Natural killer cell (primary cell): ENCODE measurements at regions not wholly inside any gene's neighbourhood (a gene's known extent, or its start where the extent isn't known, plus 50 kb on each side); places are given as distances from the start of the nearest gene placed in this dataset.

Source experiments
- ATAC-seq, 3 donors: fragments of 150-1000 bp in 2 of 3; fragments of 200-7000 bp in 1 of 3; cut with Tn5 transposase; 1 replicate in 1 of 3; 2 replicates in 2 of 3; pipeline ENCODE4 v1.10.0; 2021; ENCODE audit warnings: mild to moderate bottlenecking in 2 of 3, moderate library complexity in 2 of 3
- DNase-seq, 2 donors: peaks; one replicate each; pipeline versions ENCODE4 v3.0.0 to v3.0.0-alpha.2; 2013 to 2021; ENCODE audit warnings: mixed read lengths in 1 of 2
- H3K27ac ChIP-seq: one replicate; pipeline ENCODE4 v1.5.1; 2013; ENCODE audit warnings: mild to moderate bottlenecking, low read length
- H3K27me3 ChIP-seq: one replicate; pipeline ENCODE4 v1.6.1; 2013; ENCODE audit warnings: low read length; ENCODE audit not compliant: control insufficient read depth, insufficient read depth
- H3K36me3 ChIP-seq: one replicate; pipeline ENCODE4 v1.6.1; 2013; ENCODE audit warnings: low read length; ENCODE audit not compliant: control insufficient read depth, insufficient read depth
- H3K4me1 ChIP-seq: one replicate; pipeline ENCODE4 v1.6.1; 2013; ENCODE audit warnings: low read length; ENCODE audit not compliant: control insufficient read depth, insufficient read depth
- H3K4me3 ChIP-seq: one replicate; pipeline ENCODE4 v1.5.1; 2013; ENCODE audit warnings: low read length
- H3K9me3 ChIP-seq: one replicate; pipeline ENCODE4 v1.6.1; 2013; ENCODE audit warnings: low read length; ENCODE audit not compliant: control insufficient read depth, insufficient read depth
- H3K27ac Mint-ChIP-seq, 2 donors: one replicate each; pipeline ENCODE4 v1.8.0; 2022; ENCODE audit warnings: mild to moderate bottlenecking in 2 of 2, mixed read lengths in 2 of 2, moderate library complexity in 1 of 2
- H3K27me3 Mint-ChIP-seq, 2 donors: one replicate each; pipeline ENCODE4 v1.8.0; 2022; ENCODE audit warnings: low read depth in 2 of 2, mixed read lengths in 2 of 2
- H3K36me3 Mint-ChIP-seq: one replicate; pipeline ENCODE4 v1.8.0; 2022; ENCODE audit warnings: mixed read lengths
- H3K4me1 Mint-ChIP-seq, 2 donors: one replicate each; pipeline ENCODE4 v1.8.0; 2022; ENCODE audit warnings: mixed read lengths in 2 of 2
- H3K4me3 Mint-ChIP-seq: one replicate; pipeline ENCODE4 v1.8.0; 2022; ENCODE audit warnings: mild to moderate bottlenecking, moderate library complexity, mixed read lengths
- H3K9me3 Mint-ChIP-seq, 2 donors: one replicate each; pipeline ENCODE4 v1.8.0; 2022; ENCODE audit warnings: mixed read lengths in 2 of 2
- WGBS: methylation state at CpG from one replicate; pipeline ENCODE4 v1.1.7; 2013; ENCODE audit warnings: missing lambda C conversion rate; ENCODE audit not compliant: insufficient coverage; 5-methylcytosine and 5-hydroxymethylcytosine counted together
- intact Hi-C: fragments of 100-400 bp; cut with micrococcal nuclease; formaldehyde crosslinking; loops from one replicate; pipeline ENCODE4 v1.14.2; 2022
- TF ChIP-seq, protein P1 (sequence below): fragments of 200-600 bp; IDR thresholded peaks from one replicate; pipeline ENCODE4 v1.8.0; 2022; ENCODE audit warnings: antibody characterized with exemption

DNA sequence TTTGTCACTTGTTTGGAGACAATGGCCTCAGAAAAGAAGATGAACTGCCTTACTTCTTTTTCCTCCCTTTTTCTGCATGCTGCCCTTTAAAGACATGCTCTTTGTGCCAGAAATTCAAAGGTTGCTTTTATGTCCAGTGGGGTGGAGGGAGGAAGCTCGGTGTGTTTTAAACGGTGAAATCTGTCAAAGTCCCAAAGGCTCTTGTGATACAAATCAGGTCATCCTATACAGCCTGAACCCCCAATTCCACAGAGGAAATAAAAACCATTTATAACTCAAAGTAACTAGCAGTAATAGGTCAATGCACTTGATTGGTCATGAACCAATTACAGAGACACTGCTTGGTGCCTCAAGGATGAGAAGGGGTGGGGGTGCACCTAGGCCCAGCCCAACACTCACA lies 339.3 kb upstream of the F9 start:
- intact Hi-C loops: no loop called here
- Histone ChIP-seq H3K36me3 (no peaks in the 10 kb centered on the region), H3K27ac (no peak overlapping the region), H3K9me3 (no peaks in the 10 kb centered on the region), H3K27me3 (peaks cover 4% of the 10 kb centered on the region), H3K4me1 (no peaks in the 10 kb centered on the region), H3K4me3 (no peak overlapping the region)
- ATAC-seq (no peak), DNase-seq (no peak)
- Mint-ChIP-seq H3K4me3 (no peak overlapping the region), H3K27ac (no peak overlapping the region), H3K4me1 (peaks cover 0 to 3% of the 10 kb centered on the region in 2 donors), H3K36me3 (no peaks in the 10 kb centered on the region), H3K9me3 (no peaks in the 10 kb centered on the region), H3K27me3 (peaks cover 20 to 61% of the 10 kb centered on the region in 2 donors)
- TF ChIP-seq, protein P1, sequence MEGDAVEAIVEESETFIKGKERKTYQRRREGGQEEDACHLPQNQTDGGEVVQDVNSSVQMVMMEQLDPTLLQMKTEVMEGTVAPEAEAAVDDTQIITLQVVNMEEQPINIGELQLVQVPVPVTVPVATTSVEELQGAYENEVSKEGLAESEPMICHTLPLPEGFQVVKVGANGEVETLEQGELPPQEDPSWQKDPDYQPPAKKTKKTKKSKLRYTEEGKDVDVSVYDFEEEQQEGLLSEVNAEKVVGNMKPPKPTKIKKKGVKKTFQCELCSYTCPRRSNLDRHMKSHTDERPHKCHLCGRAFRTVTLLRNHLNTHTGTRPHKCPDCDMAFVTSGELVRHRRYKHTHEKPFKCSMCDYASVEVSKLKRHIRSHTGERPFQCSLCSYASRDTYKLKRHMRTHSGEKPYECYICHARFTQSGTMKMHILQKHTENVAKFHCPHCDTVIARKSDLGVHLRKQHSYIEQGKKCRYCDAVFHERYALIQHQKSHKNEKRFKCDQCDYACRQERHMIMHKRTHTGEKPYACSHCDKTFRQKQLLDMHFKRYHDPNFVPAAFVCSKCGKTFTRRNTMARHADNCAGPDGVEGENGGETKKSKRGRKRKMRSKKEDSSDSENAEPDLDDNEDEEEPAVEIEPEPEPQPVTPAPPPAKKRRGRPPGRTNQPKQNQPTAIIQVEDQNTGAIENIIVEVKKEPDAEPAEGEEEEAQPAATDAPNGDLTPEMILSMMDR: no peak
- WGBS: no CpG with 5 or more reads among the region's 2 CpGs

DNA sequence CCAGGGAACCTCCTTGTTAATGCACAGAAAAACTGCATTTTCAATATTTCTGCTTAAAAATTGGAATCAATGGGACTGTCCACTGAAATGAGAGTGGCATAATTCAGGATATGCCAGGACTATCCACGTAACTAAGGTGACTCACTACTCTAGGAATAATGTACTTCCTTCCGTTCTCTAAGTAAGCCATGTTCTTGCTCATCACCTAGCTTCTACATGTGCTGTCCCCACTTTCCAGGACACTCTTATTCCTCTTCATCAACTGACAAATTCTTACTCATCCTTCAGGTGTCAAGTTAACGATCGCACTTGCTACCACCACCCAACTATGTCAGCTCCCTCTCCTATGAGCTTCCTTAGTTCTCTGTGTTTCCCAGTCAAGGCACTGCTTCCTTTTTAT lies 342.8 kb upstream of the F9 start:
- no peaks in the 10 kb centered on the region for H3K27me3 ChIP-seq
- TF ChIP-seq, protein P1: no peak

DNA sequence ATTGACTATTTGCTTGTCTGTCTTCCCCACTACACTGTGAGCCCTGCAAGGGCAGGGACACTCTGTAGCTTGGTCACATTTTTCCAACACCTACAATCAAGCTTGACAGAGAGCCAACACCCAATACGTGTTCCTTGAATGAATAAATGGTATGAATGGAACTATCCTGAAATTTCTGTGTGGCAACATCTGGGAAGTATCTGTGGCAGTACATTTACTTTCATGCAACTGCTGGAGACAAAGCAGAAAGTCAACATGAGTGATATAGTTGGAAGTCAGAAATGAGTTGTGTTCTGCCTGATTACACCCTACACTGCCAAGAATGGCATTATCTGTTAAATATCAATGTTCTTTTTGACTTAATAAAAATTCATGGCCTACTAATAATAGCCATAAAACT lies 343.5 kb upstream of the F9 start:
- no peaks in the 10 kb centered on the region for H3K9me3 ChIP-seq
- Mint-ChIP-seq H3K9me3 (no peaks in the 10 kb centered on the region), H3K27ac (no peak overlapping the region), H3K4me1 (no peaks in the 10 kb centered on the region), H3K36me3 (no peaks in the 10 kb centered on the region), H3K27me3 (peaks cover 8 to 30% of the 10 kb centered on the region in 2 donors), H3K4me3 (no peak overlapping the region)
- ATAC-seq (no peak), DNase-seq (no peak)
- TF ChIP-seq, protein P1: no peak
- H3K4me1 ChIP-seq: no peaks in the 10 kb centered on the region
- H3K4me3 ChIP-seq: no peak overlapping the region
- no peaks in the 10 kb centered on the region for H3K27me3 ChIP-seq
- intact Hi-C loops: no loop called here
- no peaks in the 10 kb centered on the region for H3K36me3 ChIP-seq
- WGBS: 86% methylated on average over 1 of the region's 1 CpG
- no peak overlapping the region for H3K27ac ChIP-seq

More for the DNA sequence above, 342.8 kb upstream of the F9 start:
- H3K9me3 ChIP-seq: no peaks in the 10 kb centered on the region
- no peak for DNase-seq
- Mint-ChIP-seq H3K4me3 (no peak overlapping the region), H3K27me3 (peaks cover 8 to 32% of the 10 kb centered on the region in 2 donors), H3K27ac (no peak overlapping the region), H3K4me1 (no peaks in the 10 kb centered on the region), H3K9me3 (no peaks in the 10 kb centered on the region), H3K36me3 (no peaks in the 10 kb centered on the region)
- ATAC-seq: no peak
- intact Hi-C loops: no loop called here
- H3K27ac ChIP-seq: no peak overlapping the region
- H3K36me3 ChIP-seq: no peaks in the 10 kb centered on the region
- 93% methylated on average over 4 of the region's 4 CpGs for WGBS
- no peak overlapping the region for H3K4me3 ChIP-seq
- H3K4me1 ChIP-seq: no peaks in the 10 kb centered on the region

DNA sequence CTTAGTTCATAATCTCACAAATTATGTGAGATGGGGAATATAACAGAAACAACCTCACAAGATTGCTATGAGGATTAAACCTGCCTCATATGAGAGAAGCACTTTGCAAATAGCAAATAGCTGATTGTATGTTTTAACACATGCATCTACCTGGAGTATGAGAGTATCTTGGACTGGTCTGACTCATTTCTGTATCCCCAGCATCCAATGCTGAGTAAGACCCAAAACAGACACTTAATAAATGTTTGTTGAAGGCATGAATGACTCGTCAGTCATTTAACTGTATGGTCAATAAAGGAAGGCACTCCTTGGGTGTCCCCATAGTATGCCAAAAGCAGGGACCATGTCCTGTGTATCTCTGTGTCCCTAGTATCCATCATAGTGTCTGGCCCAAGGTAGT lies 350.9 kb upstream of the F9 start:
- WGBS: 67% methylated on average over 1 of the region's 1 CpG
- H3K36me3 Mint-ChIP-seq: no peaks in the 10 kb centered on the region
- no peak overlapping the region for H3K4me3 Mint-ChIP-seq
- TF ChIP-seq, protein P1: no peak
- intact Hi-C loops: no loop called here
- no peak overlapping the region for H3K4me3 ChIP-seq
- H3K9me3 Mint-ChIP-seq: peaks cover 0 to 2% of the 10 kb centered on the region in 2 donors
- H3K9me3 ChIP-seq: no peaks in the 10 kb centered on the region
- ATAC-seq (no peak), DNase-seq (no peak)
- H3K4me1 ChIP-seq: no peaks in the 10 kb centered on the region
- H3K36me3 ChIP-seq: no peaks in the 10 kb centered on the region
- H3K27me3 ChIP-seq: no peaks in the 10 kb centered on the region
- H3K27ac Mint-ChIP-seq: no peak overlapping the region
- no peaks in the 10 kb centered on the region for H3K4me1 Mint-ChIP-seq
- H3K27ac ChIP-seq: no peak overlapping the region
- peaks cover 2 to 17% of the 10 kb centered on the region in 2 donors for H3K27me3 Mint-ChIP-seq
